PC-9 (cell line): ENCODE measurements at regions not wholly inside any gene's neighbourhood (a gene's known extent, or its start where the extent isn't known, plus 50 kb on each side); places are given as distances from the start of the nearest gene placed in this dataset.

Experiments used
- BruUV-seq: library from RNA; stranded (reverse); fragments of 400-500 nt; replicated peaks from 2 replicates; lab custom pipeline; 2021; lab: Mats Ljungman, UMichigan
- CTCF ChIA-PET: fragments of 300-600 bp; sonication (Branson Sonifier 250); formaldehyde crosslinking; loops from one replicate; lab custom pipeline; 2022; ENCODE audit warnings: antibody characterized with exemption; lab: Charles Lee
- POLR2A ChIA-PET: fragments of 300-600 bp; sonication (Branson Sonifier 250); formaldehyde crosslinking; loops from one replicate; lab custom pipeline; 2022; ENCODE audit warnings: antibody characterized with exemption; ENCODE audit not compliant: unreplicated experiment; lab: Charles Lee
- DNase-seq, 2 experiments: peaks; one replicate each; pipeline versions ENCODE4 v3.0.0 to v3.0.0-alpha.2; 2015 to 2022; ENCODE audit warnings: mixed read lengths in 1 of 2
- H2AFZ ChIP-seq: fragments of 200-600 bp; sonication (generic); 2 replicates; pipeline ENCODE4 v1.8.1; 2017; ENCODE audit warnings: antibody characterized with exemption
- H3F3A ChIP-seq: fragments of 200-600 bp; sonication (generic); 2 replicates; pipeline ENCODE4 v1.8.1; 2017; ENCODE audit warnings: antibody characterized with exemption, mild to moderate bottlenecking, low read depth; ENCODE audit not compliant: insufficient read depth
- H3K27ac ChIP-seq: fragments of 200-600 bp; sonication (generic); 2 replicates; pipeline ENCODE4 v1.6.1; 2016; ENCODE audit warnings: mixed run types
- H3K27me3 ChIP-seq: fragments of 200-600 bp; sonication (generic); 2 replicates; pipeline ENCODE4 v1.6.1; 2016; ENCODE audit warnings: low read depth, mixed run types; ENCODE audit not compliant: insufficient read depth
- H3K36me3 ChIP-seq: fragments of 200-600 bp; sonication (generic); 2 replicates; pipeline ENCODE4 v1.6.1; 2016; ENCODE audit warnings: low read depth, mixed run types
- H3K4me1 ChIP-seq: fragments of 200-600 bp; sonication (generic); replicated peaks from 2 replicates; pipeline ENCODE4 v1.6.1; 2016; ENCODE audit warnings: mixed run types; ENCODE audit not compliant: insufficient read depth
- H3K4me2 ChIP-seq: fragments of 200-600 bp; sonication (generic); 2 replicates; pipeline ENCODE4 v1.6.1; 2017; ENCODE audit warnings: mixed run types
- H3K4me3 ChIP-seq: fragments of 200-600 bp; sonication (generic); 2 replicates; pipeline ENCODE4 v1.6.1; 2016; ENCODE audit warnings: mixed run types
- H3K79me2 ChIP-seq: fragments of 200-600 bp; sonication (generic); 2 replicates; pipeline ENCODE4 v1.6.1; 2017; ENCODE audit warnings: low read depth, mixed run types
- H3K9me2 ChIP-seq: fragments of 200-600 bp; sonication (generic); 2 replicates; pipeline ENCODE4 v1.8.1; 2017; ENCODE audit warnings: mild to moderate bottlenecking; ENCODE audit not compliant: insufficient read depth
- H3K9me3 ChIP-seq: fragments of 200-600 bp; sonication (generic); 2 replicates; pipeline ENCODE4 v1.8.1; 2016; ENCODE audit warnings: low read depth; ENCODE audit not compliant: insufficient read depth
- H4K20me1 ChIP-seq: fragments of 200-600 bp; sonication (generic); 2 replicates; pipeline ENCODE4 v1.8.1; 2017; ENCODE audit not compliant: insufficient read depth
- CTCF ChIP-seq: fragments of 200-600 bp; sonication (generic); conservative IDR thresholded peaks from 2 replicates; pipeline ENCODE4 v1.6.1; 2017; ENCODE audit warnings: mixed run types, antibody characterized with exemption, mild to moderate bottlenecking, moderate library complexity
- EZH2 ChIP-seq: fragments of 200-600 bp; sonication (generic); IDR thresholded peaks from 2 replicates; pipeline ENCODE4 v1.8.0; 2017; ENCODE audit warnings: antibody characterized with exemption, low read depth
- intact Hi-C: fragments of 100-400 bp; cut with micrococcal nuclease; formaldehyde crosslinking; loops from one replicate; pipeline ENCODE4 v1.10.0; 2022; ENCODE audit not compliant: unreplicated experiment

DNA sequence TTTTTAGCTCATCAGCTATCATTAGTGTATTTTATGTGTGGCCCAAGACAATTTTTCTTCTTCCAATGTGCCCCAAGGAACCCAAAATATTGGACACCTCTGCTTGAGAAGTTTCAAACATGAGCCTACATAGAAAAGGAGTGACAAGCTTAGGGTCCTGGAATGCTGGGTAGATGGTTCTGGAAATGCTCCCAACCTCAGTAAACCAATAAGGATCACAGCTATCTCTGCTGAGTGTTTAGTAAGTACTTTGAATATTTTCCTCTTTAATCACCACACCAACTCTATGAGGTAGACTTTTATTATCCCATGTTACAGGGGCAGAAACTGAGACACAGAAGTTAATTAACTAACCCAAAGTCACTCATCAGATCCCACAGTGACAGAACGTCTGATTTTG, 164.9 kb upstream of the KLF3 start:
- Histone ChIP-seq H3K9me2 (no peaks in the 10 kb centered on the region), H3K36me3 (no peaks in the 10 kb centered on the region), H3K9me3 (no peaks in the 10 kb centered on the region), H3K4me3 (no peak overlapping the region), H3K4me1 (no peaks in the 10 kb centered on the region), H3K27me3 (no peaks in the 10 kb centered on the region), H3K27ac (no peak overlapping the region), H2AFZ (no peak overlapping the region), H3K79me2 (no peaks in the 10 kb centered on the region), H3K4me2 (no peak overlapping the region), H4K20me1 (no peaks in the 10 kb centered on the region), H3F3A (no peaks in the 10 kb centered on the region)
- no TSS peak for BruUV-seq
- CTCF ChIA-PET = no interaction called here
- DNase-seq = no peak
- POLR2A ChIA-PET = no interaction called here
- intact Hi-C loops = no loop called here
- TF ChIP-seq EZH2 (no peak), CTCF (no peak)

DNA sequence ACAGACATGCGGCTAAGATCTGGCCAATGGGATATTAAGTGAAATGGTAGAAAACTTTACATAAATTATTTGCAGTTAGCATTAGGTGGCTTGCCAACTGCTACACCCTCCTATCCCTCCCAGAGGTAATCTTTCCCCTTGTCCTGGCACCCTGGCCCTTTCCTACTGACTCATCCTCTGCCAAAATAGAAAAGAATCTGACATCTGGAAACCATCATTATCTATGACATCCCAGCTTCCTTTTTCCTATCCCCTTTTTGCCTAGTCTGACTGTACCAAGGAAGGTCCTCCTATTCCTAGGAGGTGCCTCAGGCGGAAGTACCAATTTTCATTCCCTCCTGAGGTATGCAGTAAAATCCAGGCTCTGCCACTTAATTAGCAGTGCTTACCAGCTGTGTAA, 163.6 kb upstream of the KLF3 start:
- intact Hi-C loops = no loop called here
- H3K36me3 ChIP-seq = no peaks in the 10 kb centered on the region
- no peak overlapping the region for H3K4me3 ChIP-seq
- no peak overlapping the region for H3K27ac ChIP-seq
- H3F3A ChIP-seq = no peaks in the 10 kb centered on the region
- TF ChIP-seq EZH2 (no peak), CTCF (no peak)
- no peak for DNase-seq
- H3K9me2 ChIP-seq = no peaks in the 10 kb centered on the region
- H3K27me3 ChIP-seq = no peaks in the 10 kb centered on the region
- no peak overlapping the region for H2AFZ ChIP-seq
- ChIA-PET CTCF (no interaction called here), POLR2A (no interaction called here)
- BruUV-seq = no TSS peak
- no peaks in the 10 kb centered on the region for H3K79me2 ChIP-seq
- H3K4me2 ChIP-seq = no peak overlapping the region
- H4K20me1 ChIP-seq = no peaks in the 10 kb centered on the region
- H3K9me3 ChIP-seq = no peaks in the 10 kb centered on the region
- no peaks in the 10 kb centered on the region for H3K4me1 ChIP-seq

DNA sequence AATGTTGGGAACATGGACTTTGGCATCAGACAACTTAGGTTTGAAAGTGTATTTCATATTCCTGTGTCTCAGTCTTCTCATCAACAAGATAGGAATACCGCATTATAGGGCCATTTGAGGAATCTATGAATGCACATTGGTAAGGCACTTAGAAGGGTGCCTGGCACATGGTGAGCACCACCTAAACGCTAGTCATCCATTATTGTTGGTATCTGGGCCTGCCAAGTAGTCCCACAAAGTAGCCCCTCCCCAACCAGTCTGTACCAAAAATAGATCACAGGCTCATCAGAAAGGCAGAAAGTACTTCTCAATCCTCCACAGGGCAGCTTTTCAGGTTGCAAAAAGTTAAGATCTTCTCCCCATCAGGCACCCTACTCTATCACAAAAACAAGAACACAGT, 162.3 kb upstream of the KLF3 start:
- no peak for DNase-seq
- no TSS peak for BruUV-seq
- no peaks in the 10 kb centered on the region for H3K79me2 ChIP-seq
- H3F3A ChIP-seq = no peaks in the 10 kb centered on the region
- no peak overlapping the region for H3K27ac ChIP-seq
- H3K4me2 ChIP-seq = no peak overlapping the region
- TF ChIP-seq CTCF (no peak), EZH2 (no peak)
- POLR2A ChIA-PET = no interaction called here
- H3K9me3 ChIP-seq = no peaks in the 10 kb centered on the region
- H3K36me3 ChIP-seq = no peaks in the 10 kb centered on the region
- intact Hi-C loops = no loop called here
- no peaks in the 10 kb centered on the region for H3K4me1 ChIP-seq
- no peaks in the 10 kb centered on the region for H3K27me3 ChIP-seq
- H4K20me1 ChIP-seq = no peaks in the 10 kb centered on the region
- H3K4me3 ChIP-seq = no peak overlapping the region
- H3K9me2 ChIP-seq = no peaks in the 10 kb centered on the region
- CTCF ChIA-PET = no interaction called here
- H2AFZ ChIP-seq = no peak overlapping the region
